HG03439 (cell line): ENCODE measurements at regions not wholly inside any gene's neighbourhood (a gene's known extent, or its start where the extent isn't known, plus 50 kb on each side); places are given as distances from the start of the nearest gene placed in this dataset.
"Not testable (repeated sequence)": the region's sequence is repeated elsewhere in the genome, so short reads cannot be mapped to it uniquely, and the experiment has no call there.

ENCODE experiments used
- ATAC-seq: cut with Tn5 transposase; IDR thresholded peaks from one replicate; pipeline ENCODE4 v1.9.1; 2021; ENCODE audit warnings: mild to moderate bottlenecking, moderate library complexity; ENCODE audit not compliant: unreplicated experiment

DNA sequence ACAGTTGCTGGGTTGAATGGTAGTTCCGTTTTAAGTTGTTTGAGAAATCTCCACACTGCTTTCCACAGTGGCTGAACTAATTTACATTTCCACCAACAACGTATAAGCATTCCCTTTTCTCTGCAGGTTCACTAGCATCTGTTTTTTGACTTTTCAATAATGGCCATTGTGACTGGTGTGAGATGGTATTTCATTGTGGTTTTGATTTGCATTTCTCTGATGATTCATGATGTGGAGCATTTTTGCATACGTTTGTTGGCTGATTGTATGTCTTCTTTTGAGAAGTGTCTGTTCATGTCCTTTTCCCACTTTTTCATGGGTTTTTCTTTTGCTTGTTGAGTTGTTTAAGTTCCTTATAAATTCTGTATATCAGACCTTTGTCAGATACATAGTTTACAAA is 150.2 kb upstream of the MAP3K1 start:
- not testable (repeated sequence) for ATAC-seq

- ATAC-seq: no peak
Observed at GRCh38 chr5:56664025-56664424, 151.3 kb upstream of the MAP3K1 start.

DNA sequence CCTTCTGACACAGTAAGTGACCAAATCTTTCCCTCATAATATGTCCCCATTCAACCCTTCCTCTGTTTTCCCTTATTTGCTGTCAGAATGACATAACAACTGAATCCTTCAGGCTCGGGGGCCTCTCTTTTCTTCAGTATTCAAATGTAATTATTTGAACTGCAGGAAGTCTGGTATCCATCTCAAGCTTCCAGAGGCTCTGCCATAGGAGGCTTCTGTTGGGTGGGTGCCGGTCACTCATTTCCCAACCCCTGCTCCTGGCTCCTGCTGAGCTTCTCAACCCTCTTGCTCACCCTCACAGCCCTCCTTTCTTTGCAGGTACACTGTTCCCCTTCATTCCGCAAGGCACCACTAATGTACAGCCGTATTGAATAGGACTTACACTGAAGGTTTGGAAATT is 151.8 kb upstream of the MAP3K1 start:
- ATAC-seq: no peak

GRCh38 chr5:56662893-56663292 is 152.5 kb upstream of the MAP3K1 start:
- ATAC-seq: no peak

GRCh38 chr5:56659971-56660370 is 155.4 kb upstream of the MAP3K1 start:
- no peak for ATAC-seq

DNA sequence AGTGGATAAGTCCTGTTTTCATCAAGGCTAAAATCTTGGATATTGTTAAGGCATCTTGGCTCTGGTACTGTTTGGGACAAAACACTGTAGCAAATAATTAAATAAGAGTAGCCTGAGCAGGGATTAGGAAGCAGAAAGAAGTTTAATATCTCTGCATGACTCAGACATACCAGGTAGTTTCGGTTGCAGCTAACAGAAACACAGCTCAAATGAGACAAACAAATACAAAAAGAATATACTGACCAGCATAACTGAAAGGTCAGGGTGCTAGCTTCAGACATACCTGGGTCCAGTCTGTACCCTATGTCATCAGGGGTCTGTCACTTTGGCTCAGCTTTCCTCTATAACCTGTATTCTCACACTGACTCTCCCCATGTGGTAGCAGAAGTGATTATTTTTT is 156.4 kb upstream of the MAP3K1 start:
- no peak for ATAC-seq

GRCh38 chr5:56656846-56657726 is 158.3 kb upstream of the MAP3K1 start:
- no peak for ATAC-seq

DNA sequence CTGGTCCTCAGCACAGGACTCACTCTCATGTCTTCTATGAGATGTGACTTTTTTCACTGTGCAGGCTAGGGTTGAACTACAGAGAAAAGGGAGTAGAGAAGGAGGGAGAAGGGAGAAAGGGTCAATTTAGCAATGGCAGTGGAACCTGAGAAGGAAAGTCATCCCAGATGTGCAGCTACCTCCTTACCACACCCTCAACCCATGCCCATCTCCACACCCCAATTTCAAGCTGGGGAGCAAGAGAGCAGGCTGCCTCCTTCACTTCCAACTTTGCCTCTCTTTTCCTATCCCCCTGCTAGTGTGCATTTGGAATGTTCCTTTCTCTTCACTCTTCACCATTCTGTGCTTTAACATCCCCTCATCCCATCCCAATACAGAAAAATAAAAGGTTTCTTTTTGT is 163.5 kb upstream of the MAP3K1 start:
- ATAC-seq: no peak

DNA sequence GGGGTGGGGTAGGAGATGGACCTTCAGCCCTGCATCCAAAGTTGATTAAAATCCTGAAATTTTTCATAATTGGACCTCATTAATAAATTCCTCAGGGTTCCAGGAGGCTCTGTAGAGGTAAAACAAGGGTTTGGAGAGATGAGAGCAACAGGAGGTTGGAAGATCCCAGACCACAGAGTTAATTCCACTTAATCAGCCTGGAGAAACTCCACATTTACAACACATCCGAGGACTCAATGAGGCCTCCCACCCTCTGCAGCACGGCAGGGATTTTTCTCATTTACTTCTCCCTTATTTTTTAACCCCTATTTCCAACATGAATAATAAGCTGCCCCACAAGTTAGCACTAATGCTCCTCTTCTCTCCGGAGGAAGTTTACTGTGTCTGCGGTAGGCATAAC is 165.0 kb upstream of the MAP3K1 start:
- no peak for ATAC-seq

GRCh38 chr5:56649569-56649968 is 165.8 kb upstream of the MAP3K1 start:
- ATAC-seq: no peak

- ATAC-seq: no peak
Observed at GRCh38 chr5:56648460-56649034, 166.8 kb upstream of the MAP3K1 start.

GRCh38 chr5:56647099-56647850 is 168.1 kb upstream of the MAP3K1 start:
- no peak for ATAC-seq

DNA sequence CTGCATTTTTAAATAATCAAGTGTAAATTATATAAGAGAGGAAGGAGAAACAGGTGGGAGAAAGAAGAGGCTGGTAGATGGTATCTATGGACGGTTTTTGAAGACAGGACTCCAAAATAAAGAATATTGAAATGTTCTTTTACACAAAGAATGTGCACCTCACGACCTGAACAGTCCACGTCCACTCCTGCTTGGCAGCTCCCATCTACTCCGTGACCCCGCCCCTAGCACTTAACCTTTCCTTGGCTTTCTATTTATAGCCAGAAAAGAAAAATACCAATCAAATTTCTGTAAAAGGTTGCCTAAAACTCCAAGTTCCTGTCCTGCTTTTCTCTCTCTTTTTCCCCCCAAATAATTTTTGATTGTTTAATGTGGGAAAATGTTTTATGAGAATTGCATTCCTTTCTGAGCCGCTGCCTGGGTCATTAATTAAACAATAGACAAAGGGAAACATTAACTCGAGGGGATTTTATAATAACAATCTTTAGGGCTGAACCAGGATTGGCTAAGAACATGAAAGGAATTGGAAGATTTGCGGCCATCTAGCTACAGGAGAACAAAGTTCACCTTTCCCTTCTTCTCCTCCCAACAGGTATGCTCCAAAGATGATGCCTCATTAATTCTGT is 173.6 kb upstream of the MAP3K1 start:
- no peak for ATAC-seq

GRCh38 chr5:56640763-56641406 is 174.5 kb upstream of the MAP3K1 start:
- no peak for ATAC-seq

GRCh38 chr5:56639476-56639875 is 175.9 kb upstream of the MAP3K1 start:
- no peak for ATAC-seq

DNA sequence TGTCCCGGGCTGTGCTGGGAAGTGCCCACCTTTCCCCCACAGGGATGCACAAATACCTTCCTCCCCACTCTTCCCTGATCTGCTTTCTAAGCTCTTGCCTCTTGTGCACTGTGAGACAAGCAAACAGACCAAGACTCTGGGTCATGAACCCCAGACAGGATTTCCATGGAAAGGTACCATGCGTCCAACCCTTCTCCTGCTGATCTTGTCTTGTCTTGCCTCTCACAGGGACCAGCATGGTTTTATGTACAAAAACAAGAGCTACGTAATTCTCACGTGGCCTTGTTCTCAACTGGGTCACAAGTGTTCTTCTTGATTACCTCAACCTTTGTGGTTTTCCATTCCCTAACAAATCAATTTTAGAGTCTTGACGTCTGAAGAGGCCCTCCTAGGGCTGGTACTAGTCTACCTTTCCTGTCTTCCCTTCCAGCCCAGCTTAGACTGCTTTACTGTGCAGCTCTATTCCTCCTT is 176.5 kb upstream of the MAP3K1 start:
- no peak for ATAC-seq

DNA sequence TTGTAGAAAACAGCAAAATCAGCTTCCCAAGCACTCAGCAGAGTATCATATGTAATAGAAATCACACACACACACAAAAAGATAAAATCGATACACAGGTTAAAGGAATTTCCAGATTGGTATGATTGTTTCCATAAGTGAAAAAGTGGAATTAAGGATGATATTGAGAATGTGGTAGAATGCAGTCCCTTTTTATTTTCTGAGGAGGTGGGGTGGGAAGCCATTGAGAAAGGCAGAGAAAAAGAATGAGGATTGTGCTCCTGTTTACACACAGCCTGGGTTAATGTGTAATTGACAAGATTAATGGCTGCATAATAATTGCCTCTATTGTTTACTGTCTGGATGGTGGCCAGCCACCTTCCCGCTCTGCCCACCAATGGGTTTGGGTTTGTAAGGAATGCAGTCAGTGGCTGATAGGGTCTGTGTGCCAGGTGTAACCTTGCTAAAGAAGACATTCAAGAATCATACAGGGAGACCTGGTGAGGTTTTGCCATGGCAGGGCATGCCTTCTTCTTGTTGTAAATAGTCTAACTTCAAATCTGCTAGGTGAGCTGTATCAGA is 177.2 kb upstream of the MAP3K1 start:
- ATAC-seq: no peak

DNA sequence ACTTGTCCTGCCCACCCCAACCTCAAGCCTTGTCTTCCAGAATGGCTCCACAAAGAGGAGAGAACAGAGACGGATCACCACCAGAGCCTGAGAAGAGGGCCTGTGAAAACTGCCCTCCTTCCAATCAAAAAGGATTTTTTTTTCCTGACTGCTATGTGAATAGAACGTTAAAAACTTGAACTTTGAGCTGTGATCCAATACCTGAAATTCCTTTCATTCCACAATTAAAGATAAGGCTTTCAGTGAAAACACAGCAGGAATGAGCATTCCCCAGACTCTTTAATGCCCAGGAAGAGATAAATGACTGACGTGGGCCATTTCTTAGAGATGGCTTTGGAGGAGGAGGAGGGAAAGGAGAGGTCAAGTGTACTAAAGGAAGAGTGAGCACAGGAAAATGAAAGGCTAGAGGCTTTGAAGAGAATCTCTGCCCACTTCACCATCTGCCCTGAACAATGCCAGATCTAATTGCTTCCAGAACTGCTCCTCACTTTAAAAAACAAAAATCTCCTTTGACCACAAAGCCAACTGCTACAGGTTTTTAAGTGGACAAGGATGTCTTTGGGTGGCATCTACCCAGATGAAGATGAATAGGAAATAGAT is 177.9 kb upstream of the MAP3K1 start:
- no peak for ATAC-seq

DNA sequence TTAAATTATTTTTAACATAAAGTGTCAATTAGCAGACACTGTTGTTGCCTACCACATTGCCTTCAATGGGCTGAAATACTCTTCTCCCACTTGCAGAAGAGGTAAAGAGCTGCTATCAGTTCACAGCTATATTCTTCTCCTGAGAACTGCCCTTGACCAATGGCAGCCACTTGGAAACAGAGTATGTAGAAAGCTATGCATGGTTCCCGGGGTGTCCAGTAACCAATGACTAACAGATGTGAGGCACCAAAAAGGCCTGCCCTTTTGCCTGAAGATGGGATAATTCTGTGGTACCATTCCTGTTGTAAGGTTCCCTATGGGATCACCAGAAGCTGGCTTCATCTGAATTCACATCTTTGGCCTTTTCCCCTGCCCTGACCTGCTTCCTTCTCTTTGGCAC is 181.4 kb upstream of the MAP3K1 start:
- no peak for ATAC-seq

DNA sequence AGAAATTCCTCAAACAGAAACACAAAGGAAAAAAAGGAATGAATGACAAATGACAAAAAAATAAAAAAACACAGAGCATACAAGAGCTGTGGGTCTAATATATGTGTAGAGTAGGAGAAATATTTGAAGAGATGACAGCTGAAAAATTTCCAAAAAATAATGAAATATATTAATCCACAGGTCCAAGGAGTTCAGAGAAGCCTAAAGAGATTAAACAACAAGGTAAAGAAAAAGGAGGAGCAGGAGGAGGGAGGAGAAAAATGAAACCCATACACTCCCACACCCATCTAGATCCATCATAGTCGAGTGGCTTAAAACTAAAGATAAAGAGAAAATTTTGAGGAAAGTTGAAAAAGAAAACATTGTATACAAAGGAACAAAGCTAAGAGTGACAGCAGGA is 182.4 kb upstream of the MAP3K1 start:
- ATAC-seq: no peak
